ENCODE measurements at regions not wholly inside any gene's neighbourhood (a gene's known extent, or its start where the extent isn't known, plus 50 kb on each side); places are given as distances from the start of the nearest gene placed in this dataset.

DNA sequence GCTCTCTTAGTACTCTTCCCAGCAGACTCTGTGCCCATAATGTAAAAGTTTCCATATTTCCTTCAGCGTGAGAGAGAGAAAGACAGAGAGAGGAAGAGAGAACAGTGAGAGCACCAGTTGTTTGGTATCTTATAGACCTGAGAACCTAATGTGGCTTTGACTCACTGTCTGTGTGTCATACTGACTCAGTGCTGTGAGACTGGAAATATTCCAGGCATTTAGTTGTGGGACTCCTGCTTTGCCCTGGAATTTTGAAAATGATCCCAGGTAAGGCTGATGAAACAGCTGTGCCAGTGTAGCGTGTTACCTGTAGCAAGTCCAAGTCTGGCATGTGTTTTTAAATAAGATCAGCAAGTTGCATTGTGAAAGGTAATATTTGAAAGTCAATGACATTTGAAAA, 87.9 kb upstream of the KCNH7 start:
- no peak for TF ChIP-seq EZH2phosphoT487 (conservative IDR thresholded peaks at IDR 0.05; ENCODE audit: low read length)
- TF ChIP-seq, protein P1, sequence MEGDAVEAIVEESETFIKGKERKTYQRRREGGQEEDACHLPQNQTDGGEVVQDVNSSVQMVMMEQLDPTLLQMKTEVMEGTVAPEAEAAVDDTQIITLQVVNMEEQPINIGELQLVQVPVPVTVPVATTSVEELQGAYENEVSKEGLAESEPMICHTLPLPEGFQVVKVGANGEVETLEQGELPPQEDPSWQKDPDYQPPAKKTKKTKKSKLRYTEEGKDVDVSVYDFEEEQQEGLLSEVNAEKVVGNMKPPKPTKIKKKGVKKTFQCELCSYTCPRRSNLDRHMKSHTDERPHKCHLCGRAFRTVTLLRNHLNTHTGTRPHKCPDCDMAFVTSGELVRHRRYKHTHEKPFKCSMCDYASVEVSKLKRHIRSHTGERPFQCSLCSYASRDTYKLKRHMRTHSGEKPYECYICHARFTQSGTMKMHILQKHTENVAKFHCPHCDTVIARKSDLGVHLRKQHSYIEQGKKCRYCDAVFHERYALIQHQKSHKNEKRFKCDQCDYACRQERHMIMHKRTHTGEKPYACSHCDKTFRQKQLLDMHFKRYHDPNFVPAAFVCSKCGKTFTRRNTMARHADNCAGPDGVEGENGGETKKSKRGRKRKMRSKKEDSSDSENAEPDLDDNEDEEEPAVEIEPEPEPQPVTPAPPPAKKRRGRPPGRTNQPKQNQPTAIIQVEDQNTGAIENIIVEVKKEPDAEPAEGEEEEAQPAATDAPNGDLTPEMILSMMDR (IDR thresholded peaks at IDR 0.05; ENCODE audit: insufficient read depth, low read length, poor library complexity, severe bottlenecking) = no peak
- H3K9me2 ChIP-seq (replicated peaks; ENCODE audit: insufficient read depth, low read length) = no peaks in the 10 kb centered on the region
- H2AFZ ChIP-seq (ENCODE audit: low read depth, low read length, severe bottlenecking) = no peak overlapping the region
- H3K9me3 ChIP-seq (ENCODE audit: insufficient read depth, low read length) = no peaks in the 10 kb centered on the region
- no peaks in the 10 kb centered on the region; the same call in 1 of the 2 replicates for H3F3A ChIP-seq (ENCODE audit: insufficient read depth)
- no peak overlapping the region for H3K4me2 ChIP-seq (ENCODE audit: low read depth, low read length, poor library complexity, severe bottlenecking)
- no peak overlapping the region for H3K27ac ChIP-seq (ENCODE audit: low read depth, low read length)
- no peak overlapping the region for H3K9ac ChIP-seq (ENCODE audit: low read length)
- no peak overlapping the region for H3K4me3 ChIP-seq (ENCODE audit: insufficient read depth, low read length, poor library complexity, severe bottlenecking)
- H4K20me1 ChIP-seq (ENCODE audit: low read depth, low read length) = no peaks in the 10 kb centered on the region
- H3K36me3 ChIP-seq (ENCODE audit: low read length) = no peaks in the 10 kb centered on the region
- no peaks in the 10 kb centered on the region for H3K27me3 ChIP-seq (ENCODE audit: low read length)
- no peaks in the 10 kb centered on the region for H3K79me2 ChIP-seq (ENCODE audit: insufficient read depth, low read length)

DNA sequence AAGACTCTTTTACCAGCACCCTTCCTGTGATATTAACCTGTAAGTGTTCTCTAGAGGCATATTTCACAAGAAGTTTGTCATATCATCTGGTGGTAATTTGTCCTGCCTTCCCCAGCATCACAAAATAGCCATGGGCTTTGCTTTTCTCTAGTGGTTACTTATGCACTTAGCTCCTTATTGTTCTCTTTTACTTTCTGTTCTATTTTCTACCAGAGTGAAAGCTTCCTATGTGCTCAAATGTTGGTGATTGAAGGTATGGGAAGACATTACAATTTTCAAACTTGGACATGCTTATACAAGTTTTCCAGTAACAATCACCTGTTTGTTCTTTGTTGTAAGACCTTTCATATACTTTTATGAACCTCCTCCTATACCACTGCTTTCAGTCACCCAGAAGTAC, 87.0 kb upstream of the KCNH7 start:
- Histone ChIP-seq H3F3A (ENCODE audit: insufficient read depth) (no peaks in the 10 kb centered on the region; the same call in 1 of the 2 replicates), H3K36me3 (ENCODE audit: low read length) (no peaks in the 10 kb centered on the region), H3K27me3 (ENCODE audit: low read length) (no peaks in the 10 kb centered on the region), H3K27ac (ENCODE audit: low read depth, low read length) (no peak overlapping the region), H3K9me3 (ENCODE audit: insufficient read depth, low read length) (no peaks in the 10 kb centered on the region), H3K4me3 (ENCODE audit: insufficient read depth, low read length, poor library complexity, severe bottlenecking) (no peak overlapping the region), H4K20me1 (ENCODE audit: low read depth, low read length) (no peaks in the 10 kb centered on the region), H3K9me2 (replicated peaks; ENCODE audit: insufficient read depth, low read length) (no peaks in the 10 kb centered on the region), H2AFZ (ENCODE audit: low read depth, low read length, severe bottlenecking) (no peak overlapping the region), H3K9ac (ENCODE audit: low read length) (no peak overlapping the region), H3K79me2 (ENCODE audit: insufficient read depth, low read length) (no peaks in the 10 kb centered on the region), H3K4me2 (ENCODE audit: low read depth, low read length, poor library complexity, severe bottlenecking) (no peak overlapping the region)
- TF ChIP-seq EZH2phosphoT487 (conservative IDR thresholded peaks at IDR 0.05; ENCODE audit: low read length) = no peak
- TF ChIP-seq, protein P1 (IDR thresholded peaks at IDR 0.05; ENCODE audit: insufficient read depth, low read length, poor library complexity, severe bottlenecking) = no peak

DNA sequence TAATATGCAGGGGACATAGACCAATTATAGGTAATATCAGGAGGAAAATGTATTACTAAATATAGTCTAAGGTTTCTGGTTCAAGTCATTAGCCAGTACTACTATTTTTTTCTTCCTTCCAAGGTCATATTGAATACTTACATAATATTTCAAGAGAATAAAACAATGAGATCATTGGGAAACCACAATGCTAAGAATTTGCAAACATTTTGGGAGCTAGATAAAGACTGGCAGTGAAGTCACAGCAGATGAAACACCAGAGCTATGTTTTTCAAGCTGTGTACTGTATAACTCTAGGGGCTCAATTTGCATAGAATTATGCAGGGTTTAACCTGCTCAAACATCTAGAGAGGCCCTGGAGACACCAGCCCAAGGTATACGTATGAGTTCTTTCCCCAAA, 80.5 kb upstream of the KCNH7 start:
- Histone ChIP-seq H4K20me1 (ENCODE audit: low read depth, low read length) (no peaks in the 10 kb centered on the region), H3K36me3 (ENCODE audit: low read length) (no peaks in the 10 kb centered on the region), H3K9me3 (ENCODE audit: insufficient read depth, low read length) (no peaks in the 10 kb centered on the region), H3K27me3 (ENCODE audit: low read length) (no peaks in the 10 kb centered on the region), H3K79me2 (ENCODE audit: insufficient read depth, low read length) (no peaks in the 10 kb centered on the region), H3K4me2 (ENCODE audit: low read depth, low read length, poor library complexity, severe bottlenecking) (no peak overlapping the region), H3K4me3 (ENCODE audit: insufficient read depth, low read length, poor library complexity, severe bottlenecking) (no peak overlapping the region), H3F3A (ENCODE audit: insufficient read depth) (no peaks in the 10 kb centered on the region; the same call in 1 of the 2 replicates), H3K9ac (ENCODE audit: low read length) (no peak overlapping the region), H3K27ac (ENCODE audit: low read depth, low read length) (no peak overlapping the region), H3K9me2 (replicated peaks; ENCODE audit: insufficient read depth, low read length) (no peaks in the 10 kb centered on the region), H2AFZ (ENCODE audit: low read depth, low read length, severe bottlenecking) (no peak overlapping the region)
- TF ChIP-seq, protein P1 (IDR thresholded peaks at IDR 0.05; ENCODE audit: insufficient read depth, low read length, poor library complexity, severe bottlenecking) = no peak
- TF ChIP-seq EZH2phosphoT487 (conservative IDR thresholded peaks at IDR 0.05; ENCODE audit: low read length) = no peak
